ENCODE measurements at regions not wholly inside any gene's neighbourhood (a gene's known extent, or its start where the extent isn't known, plus 50 kb on each side); places are given as distances from the start of the nearest gene placed in this dataset.

GRCh38 chr4:159722052-159722451 lies 619.2 kb downstream of the RAPGEF2 start:
- no peak for TF ChIP-seq CTCF (IDR thresholded peaks at IDR 0.05; ENCODE audit: low read depth, low read length)
- TF ChIP-seq EZH2phosphoT487 (IDR thresholded peaks at IDR 0.05; ENCODE audit: low read depth): no peak

All from OCI-LY3 (cell line).